Activated CD4-positive, alpha-beta T cell treated with anti-CD3 and anti-CD28 coated beads, Interleukin-2, Interleukin-6, amounts not matched to agents 100 ng/mL and 50 ng/mL, durations not matched to agents 16 hours and 8 hours (primary cell): ENCODE measurements at regions not wholly inside any gene's neighbourhood (a gene's known extent, or its start where the extent isn't known, plus 50 kb on each side); places are given as distances from the start of the nearest gene placed in this dataset.
A peak's percentile ranks its signal among the peaks of the same experiment; 100 is the strongest.

Experiments used
- DNase-seq: peaks from one replicate; pipeline ENCODE4 v3.0.0-alpha.2; 2020

GRCh38 chr3:18813300-18813699 lies 335.0 kb upstream of the KCNH8 start:
- no peak for DNase-seq

GRCh38 chr3:18812316-18812715 lies 336.0 kb upstream of the KCNH8 start:
- DNase-seq = no peak

- DNase-seq = peak; percentile 11
Measured at GRCh38 chr3:18810306-18810661, 338.0 kb upstream of the KCNH8 start.

- no peak for DNase-seq
Measured at GRCh38 chr3:18809640-18810305, 338.5 kb upstream of the KCNH8 start.

- DNase-seq = no peak
Measured at GRCh38 chr3:18808429-18808828, 339.9 kb upstream of the KCNH8 start.

GRCh38 chr3:18807593-18807992 lies 340.7 kb upstream of the KCNH8 start:
- no peak for DNase-seq

- no peak for DNase-seq
Measured at GRCh38 chr3:18806633-18807032, 341.7 kb upstream of the KCNH8 start.

GRCh38 chr3:18797378-18797777 lies 350.9 kb upstream of the KCNH8 start:
- DNase-seq = no peak

GRCh38 chr3:18795078-18795477 lies 353.2 kb upstream of the KCNH8 start:
- no peak for DNase-seq

- no peak for DNase-seq
Measured at GRCh38 chr3:18791752-18792151, 356.6 kb upstream of the KCNH8 start.

- no peak for DNase-seq
Measured at GRCh38 chr3:18791182-18791581, 357.1 kb upstream of the KCNH8 start.

GRCh38 chr3:18790384-18790783 lies 357.9 kb upstream of the KCNH8 start:
- no peak for DNase-seq

GRCh38 chr3:18789734-18790133 lies 358.6 kb upstream of the KCNH8 start:
- DNase-seq = no peak

GRCh38 chr3:18787441-18787840 lies 360.9 kb upstream of the KCNH8 start:
- no peak for DNase-seq

- DNase-seq = no peak
Measured at GRCh38 chr3:18786650-18787323, 361.5 kb upstream of the KCNH8 start.

GRCh38 chr3:18782191-18782590 lies 357.1 kb upstream of the SATB1 start:
- DNase-seq = no peak

- DNase-seq = no peak
Measured at GRCh38 chr3:18780959-18781358, 355.8 kb upstream of the SATB1 start.

- no peak for DNase-seq
Measured at GRCh38 chr3:18779704-18780103, 354.6 kb upstream of the SATB1 start.

- DNase-seq = no peak
Measured at GRCh38 chr3:18778598-18778997, 353.5 kb upstream of the SATB1 start.

GRCh38 chr3:18778094-18778493 lies 353.0 kb upstream of the SATB1 start:
- DNase-seq = no peak

- no peak for DNase-seq
Measured at GRCh38 chr3:18775501-18775900, 350.4 kb upstream of the SATB1 start.

- DNase-seq = no peak
Measured at GRCh38 chr3:18774319-18775088, 349.4 kb upstream of the SATB1 start.

- DNase-seq = no peak
Measured at GRCh38 chr3:18772699-18773305, 347.7 kb upstream of the SATB1 start.

GRCh38 chr3:18771931-18772330 lies 346.8 kb upstream of the SATB1 start:
- no peak for DNase-seq
